GM21423 (cell line): ENCODE measurements at regions not wholly inside any gene's neighbourhood (a gene's known extent, or its start where the extent isn't known, plus 50 kb on each side); places are given as distances from the start of the nearest gene placed in this dataset.

ENCODE experiments used
- ATAC-seq: cut with Tn5 transposase; IDR thresholded peaks from one replicate; pipeline ENCODE4 v1.9.1; 2021; ENCODE audit warnings: mild to moderate bottlenecking, moderate library complexity; ENCODE audit not compliant: unreplicated experiment

DNA sequence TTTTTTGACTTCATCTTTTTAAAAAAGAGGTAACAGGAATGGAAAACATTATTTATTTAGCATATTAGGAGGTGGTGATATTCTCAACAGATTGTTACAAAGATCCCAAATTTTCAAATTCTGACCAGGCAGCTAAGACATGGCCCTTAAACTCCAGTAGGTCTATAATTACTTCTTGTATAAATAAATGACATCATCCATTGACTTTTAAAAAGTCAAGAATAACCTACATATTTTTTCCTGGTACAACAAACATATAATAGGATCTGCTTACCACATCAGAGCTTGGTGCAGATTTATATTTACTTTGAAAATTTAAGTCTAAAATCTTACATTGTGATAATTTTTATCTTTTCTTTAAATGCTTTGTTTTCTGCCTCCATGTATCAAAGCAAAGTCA is 92.2 kb upstream of the TRPM3 start:
- no peak for ATAC-seq

GRCh38 chr9:71210326-71210725 is 88.9 kb upstream of the TRPM3 start:
- no peak for ATAC-seq

DNA sequence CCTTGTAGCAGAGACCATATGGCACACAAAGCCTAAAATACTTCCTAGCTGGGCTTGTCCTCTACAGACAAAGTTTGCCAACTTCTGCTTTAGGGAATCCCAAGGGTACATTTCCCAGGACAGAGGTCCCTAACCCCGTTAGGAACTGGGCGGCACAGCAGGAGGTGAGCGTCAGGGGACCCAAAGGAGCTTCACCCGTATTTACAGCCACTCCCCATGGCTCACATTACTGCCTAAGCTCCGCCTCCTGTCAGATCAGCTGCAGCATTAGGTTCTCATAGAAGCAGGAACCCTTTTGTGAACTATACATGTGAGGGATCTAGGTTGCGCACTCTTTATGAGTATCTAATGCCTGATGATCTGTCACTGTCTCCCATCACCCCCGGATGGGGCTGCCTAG is 88.5 kb upstream of the TRPM3 start:
- ATAC-seq = no peak

DNA sequence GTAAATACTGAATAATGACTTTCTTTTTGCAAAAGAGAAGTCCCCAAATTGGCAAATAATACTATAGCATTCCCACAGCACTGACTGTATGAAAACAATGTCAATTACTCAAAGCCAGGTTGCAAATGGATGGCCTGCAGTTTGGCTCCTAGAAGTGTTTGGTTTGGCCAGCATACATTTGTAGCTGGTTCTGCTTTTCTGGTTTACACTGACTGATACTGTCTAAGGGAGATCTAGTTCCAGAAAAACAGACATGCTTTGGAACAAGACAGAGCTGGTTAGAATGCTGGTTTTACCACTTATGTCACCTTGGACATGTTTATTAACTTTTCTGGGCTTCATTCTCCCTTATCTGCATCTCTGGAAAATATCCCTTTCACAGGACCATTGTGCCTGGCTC is 81.5 kb upstream of the TRPM3 start:
- ATAC-seq = no peak

DNA sequence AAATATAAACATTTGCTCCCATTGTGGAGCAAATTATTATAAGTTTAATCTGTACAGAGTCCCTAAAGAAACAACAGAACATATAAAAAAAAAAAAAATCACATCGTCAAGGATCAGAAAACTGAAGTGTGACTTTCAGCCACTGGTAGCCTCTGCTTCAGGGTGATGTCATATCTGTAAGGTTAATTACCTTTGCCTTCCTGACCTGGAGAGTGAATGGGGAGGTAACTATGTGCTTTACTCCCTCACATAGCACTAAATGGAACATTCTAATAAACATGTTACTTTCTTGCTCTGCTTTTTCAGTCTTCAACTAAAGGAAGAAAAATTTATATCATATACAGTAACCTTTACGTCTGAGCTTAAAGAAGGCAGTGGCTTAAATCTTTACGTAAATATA is 70.3 kb upstream of the TRPM3 start:
- no peak for ATAC-seq

DNA sequence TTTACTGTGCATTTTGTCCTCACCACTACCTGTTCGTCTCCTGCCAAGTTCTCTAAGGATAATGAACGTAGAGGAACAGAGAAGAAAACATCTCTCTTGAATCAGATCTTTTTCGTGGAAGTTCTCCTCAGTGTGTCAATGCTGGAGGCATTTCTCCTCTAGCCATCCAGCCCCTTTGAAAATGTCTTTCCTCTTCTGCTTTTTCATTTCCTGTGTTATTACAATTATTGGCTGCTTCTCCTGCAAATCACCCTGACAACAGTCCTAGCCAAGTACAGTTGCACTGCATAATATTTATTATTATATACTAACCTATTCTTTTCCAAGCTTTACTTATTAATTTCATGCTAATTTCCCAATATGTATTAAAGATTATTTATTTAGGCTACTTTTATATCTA is 61.8 kb upstream of the TRPM3 start:
- no peak for ATAC-seq

GRCh38 chr9:71179183-71179582 is 57.8 kb upstream of the TRPM3 start:
- no peak for ATAC-seq

- ATAC-seq = no peak
Observed at GRCh38 chr9:71177901-71178300, 56.5 kb upstream of the TRPM3 start.

DNA sequence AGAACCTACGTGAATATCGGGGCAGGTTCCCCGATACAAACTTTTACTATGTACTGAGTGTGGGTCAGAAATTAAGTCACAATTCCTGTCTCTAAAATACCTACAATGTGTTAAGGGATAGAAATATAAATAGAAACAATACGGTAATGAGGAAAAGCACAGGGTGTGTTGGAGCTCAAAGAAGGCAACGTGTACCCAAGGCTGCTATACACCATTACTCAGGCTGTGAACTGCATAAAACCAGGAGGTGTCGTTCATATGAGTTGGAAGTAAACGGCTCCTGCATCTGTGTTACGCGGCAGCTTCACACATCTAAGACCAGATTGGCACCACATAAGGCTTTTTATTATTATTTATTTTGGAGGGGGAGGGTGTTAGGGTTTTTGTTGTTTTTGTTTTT is 50.1 kb upstream of the TRPM3 start:
- ATAC-seq = no peak
